Smooth muscle cell (in vitro differentiated cells): ENCODE measurements at regions not wholly inside any gene's neighbourhood (a gene's known extent, or its start where the extent isn't known, plus 50 kb on each side); places are given as distances from the start of the nearest gene placed in this dataset.

Experiments
- DNase-seq: peaks from one replicate; lab custom pipeline; 2025; ENCODE audit not compliant: unreplicated experiment; lab: John Stamatoyannopoulos, UW
- H2AFZ ChIP-seq: fragments of 200-600 bp; sonication (generic); 2 replicates; pipeline ENCODE4 v1.6.0; 2016; ENCODE audit warnings: antibody characterized with exemption, low read depth, mild to moderate bottlenecking
- H3F3A ChIP-seq: fragments of 200-600 bp; sonication (generic); 2 replicates; pipeline ENCODE4 v1.6.0; 2017; ENCODE audit warnings: antibody characterized with exemption, low read depth
- H3K27ac ChIP-seq: fragments of 200-600 bp; sonication (generic); 2 replicates; pipeline ENCODE4 v1.5.1; 2016; ENCODE audit warnings: low read depth, mild to moderate bottlenecking
- H3K27me3 ChIP-seq: fragments of 200-600 bp; sonication (generic); 2 replicates; pipeline ENCODE4 v1.6.1; 2016; ENCODE audit warnings: low read depth, mild to moderate bottlenecking
- H3K36me3 ChIP-seq: fragments of 200-600 bp; sonication (generic); 2 replicates; pipeline ENCODE4 v1.5.1; 2016; ENCODE audit warnings: low read depth
- H3K4me1 ChIP-seq: fragments of 200-600 bp; sonication (generic); 2 replicates; pipeline ENCODE4 v1.5.1; 2016; ENCODE audit warnings: low read depth
- H3K4me2 ChIP-seq: fragments of 200-600 bp; sonication (generic); 2 replicates; pipeline ENCODE4 v1.6.0; 2016; ENCODE audit warnings: mild to moderate bottlenecking
- H3K4me3 ChIP-seq: fragments of 200-600 bp; sonication (generic); 2 replicates; pipeline ENCODE4 v1.5.1; 2016; ENCODE audit warnings: mild to moderate bottlenecking
- H3K79me2 ChIP-seq: fragments of 200-600 bp; sonication (generic); 2 replicates; pipeline ENCODE4 v1.6.0; 2016; ENCODE audit warnings: low read depth, mild to moderate bottlenecking
- H3K9ac ChIP-seq: fragments of 200-600 bp; sonication (generic); 2 replicates; pipeline ENCODE4 v1.6.0; 2016; ENCODE audit warnings: low read depth
- H3K9me3 ChIP-seq: fragments of 200-600 bp; sonication (generic); replicated peaks from 2 replicates; pipeline ENCODE4 v1.5.1; 2016; ENCODE audit warnings: low read depth
- H4K20me1 ChIP-seq: fragments of 200-600 bp; sonication (generic); 2 replicates; pipeline ENCODE4 v1.6.0; 2016; ENCODE audit warnings: low read depth
- WGBS: methylation state at CpG from one replicate; pipeline ENCODE4 v1.1.7; 2016; ENCODE audit warnings: low lambda C conversion rate; 5-methylcytosine and 5-hydroxymethylcytosine counted together
- TF ChIP-seq, protein P1 (sequence below): fragments of 200-600 bp; sonication (generic); IDR thresholded peaks from 2 replicates; pipeline ENCODE4 v1.5.1; 2017; ENCODE audit warnings: borderline replicate concordance, mild to moderate bottlenecking, antibody characterized with exemption; ENCODE audit not compliant: insufficient read depth, poor library complexity, severe bottlenecking

DNA sequence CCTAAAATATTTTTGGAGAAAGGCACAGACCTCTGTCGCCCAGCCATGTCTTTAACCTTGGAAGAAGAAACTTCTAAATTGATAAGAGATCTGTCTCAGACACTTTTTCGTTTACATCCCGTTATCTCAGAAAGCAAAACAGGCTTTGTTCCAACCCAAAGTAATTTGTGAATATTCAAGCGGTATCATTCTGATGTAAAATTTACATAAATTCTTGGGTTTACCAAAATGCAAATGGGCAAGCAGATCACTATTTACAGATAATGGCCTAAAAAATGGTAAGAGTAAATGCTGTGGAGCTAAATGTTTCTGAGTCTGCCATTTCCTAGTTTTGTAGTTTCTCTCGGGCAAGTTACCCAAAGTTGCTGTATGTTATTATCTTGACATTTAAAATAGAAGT lies 101.9 kb upstream of the VPREB1 start:
- Histone ChIP-seq H3K79me2 (no peaks in the 10 kb centered on the region), H3K9me3 (no peaks in the 10 kb centered on the region), H3K36me3 (no peaks in the 10 kb centered on the region), H3K4me3 (no peak overlapping the region), H3K4me1 (no peaks in the 10 kb centered on the region), H4K20me1 (no peaks in the 10 kb centered on the region), H3K9ac (no peak overlapping the region), H2AFZ (peak overlapping the region; percentile 62), H3F3A (no peaks in the 10 kb centered on the region), H3K27me3 (peaks cover 30% of the 10 kb centered on the region), H3K27ac (no peak overlapping the region), H3K4me2 (no peak overlapping the region)
- WGBS = 21% methylated on average over 5 of the region's 5 CpGs
- DNase-seq = no peak
- TF ChIP-seq, protein P1, sequence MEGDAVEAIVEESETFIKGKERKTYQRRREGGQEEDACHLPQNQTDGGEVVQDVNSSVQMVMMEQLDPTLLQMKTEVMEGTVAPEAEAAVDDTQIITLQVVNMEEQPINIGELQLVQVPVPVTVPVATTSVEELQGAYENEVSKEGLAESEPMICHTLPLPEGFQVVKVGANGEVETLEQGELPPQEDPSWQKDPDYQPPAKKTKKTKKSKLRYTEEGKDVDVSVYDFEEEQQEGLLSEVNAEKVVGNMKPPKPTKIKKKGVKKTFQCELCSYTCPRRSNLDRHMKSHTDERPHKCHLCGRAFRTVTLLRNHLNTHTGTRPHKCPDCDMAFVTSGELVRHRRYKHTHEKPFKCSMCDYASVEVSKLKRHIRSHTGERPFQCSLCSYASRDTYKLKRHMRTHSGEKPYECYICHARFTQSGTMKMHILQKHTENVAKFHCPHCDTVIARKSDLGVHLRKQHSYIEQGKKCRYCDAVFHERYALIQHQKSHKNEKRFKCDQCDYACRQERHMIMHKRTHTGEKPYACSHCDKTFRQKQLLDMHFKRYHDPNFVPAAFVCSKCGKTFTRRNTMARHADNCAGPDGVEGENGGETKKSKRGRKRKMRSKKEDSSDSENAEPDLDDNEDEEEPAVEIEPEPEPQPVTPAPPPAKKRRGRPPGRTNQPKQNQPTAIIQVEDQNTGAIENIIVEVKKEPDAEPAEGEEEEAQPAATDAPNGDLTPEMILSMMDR = no peak

GRCh38 chr22:22141771-22142591 lies 102.6 kb upstream of the VPREB1 start:
- H3K27ac ChIP-seq = no peak overlapping the region
- H3K36me3 ChIP-seq = no peaks in the 10 kb centered on the region
- H3K4me2 ChIP-seq = no peak overlapping the region
- peaks cover 25% of the 10 kb centered on the region for H3K27me3 ChIP-seq
- no peaks in the 10 kb centered on the region for H3K79me2 ChIP-seq
- no peaks in the 10 kb centered on the region for H4K20me1 ChIP-seq
- DNase-seq = no peak
- H3K9me3 ChIP-seq = no peaks in the 10 kb centered on the region
- peak overlapping the region; percentile 62 for H2AFZ ChIP-seq
- H3K9ac ChIP-seq = no peak overlapping the region
- TF ChIP-seq, protein P1 = no peak
- no peaks in the 10 kb centered on the region for H3F3A ChIP-seq
- no peaks in the 10 kb centered on the region for H3K4me1 ChIP-seq
- 74% methylated on average over 4 of the region's 4 CpGs for WGBS
- H3K4me3 ChIP-seq = no peak overlapping the region

DNA sequence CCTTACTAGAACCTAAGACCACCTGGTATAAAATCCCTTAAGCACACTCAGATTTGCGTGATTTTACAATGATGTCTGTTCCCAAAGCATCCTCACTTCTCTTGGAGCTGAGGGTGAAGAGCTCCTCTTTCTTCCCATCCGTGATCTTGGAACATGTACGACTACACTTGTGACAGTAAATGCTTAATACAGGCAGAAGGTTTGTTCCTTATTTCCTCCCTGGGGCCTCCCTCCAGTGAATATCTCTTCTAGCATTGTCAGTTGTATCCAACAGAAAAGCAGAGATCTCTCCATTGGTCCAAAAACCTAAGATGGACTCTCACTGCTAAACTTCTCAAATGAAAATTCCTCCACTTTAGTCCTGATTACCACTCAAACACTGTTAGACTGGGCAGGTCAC lies 103.6 kb upstream of the VPREB1 start:
- Histone ChIP-seq H4K20me1 (no peaks in the 10 kb centered on the region), H2AFZ (no peak overlapping the region), H3K4me1 (no peaks in the 10 kb centered on the region), H3K27ac (no peak overlapping the region), H3K4me3 (no peak overlapping the region), H3K9me3 (no peaks in the 10 kb centered on the region), H3F3A (no peaks in the 10 kb centered on the region), H3K9ac (no peak overlapping the region), H3K27me3 (peaks cover 27% of the 10 kb centered on the region), H3K36me3 (no peaks in the 10 kb centered on the region), H3K4me2 (no peak overlapping the region), H3K79me2 (no peaks in the 10 kb centered on the region)
- WGBS = 56% methylated on average over 3 of the region's 3 CpGs
- no peak for DNase-seq
- TF ChIP-seq, protein P1 = no peak

GRCh38 chr22:22139364-22139763 lies 105.2 kb upstream of the VPREB1 start:
- Histone ChIP-seq H3K36me3 (no peaks in the 10 kb centered on the region), H3K4me1 (no peaks in the 10 kb centered on the region), H3K27me3 (peaks cover 27% of the 10 kb centered on the region), H3K79me2 (no peaks in the 10 kb centered on the region), H4K20me1 (no peaks in the 10 kb centered on the region), H3K9ac (no peak overlapping the region), H3F3A (no peaks in the 10 kb centered on the region), H3K4me2 (no peak overlapping the region), H3K4me3 (no peak overlapping the region), H3K27ac (no peak overlapping the region), H2AFZ (no peak overlapping the region), H3K9me3 (no peaks in the 10 kb centered on the region)
- no peak for DNase-seq
- WGBS = 67% methylated on average over 1 of the region's 1 CpG
- TF ChIP-seq, protein P1 = no peak
